ENCODE measurements at regions not wholly inside any gene's neighbourhood (a gene's known extent, or its start where the extent isn't known, plus 50 kb on each side); places are given as distances from the start of the nearest gene placed in this dataset.

DNA sequence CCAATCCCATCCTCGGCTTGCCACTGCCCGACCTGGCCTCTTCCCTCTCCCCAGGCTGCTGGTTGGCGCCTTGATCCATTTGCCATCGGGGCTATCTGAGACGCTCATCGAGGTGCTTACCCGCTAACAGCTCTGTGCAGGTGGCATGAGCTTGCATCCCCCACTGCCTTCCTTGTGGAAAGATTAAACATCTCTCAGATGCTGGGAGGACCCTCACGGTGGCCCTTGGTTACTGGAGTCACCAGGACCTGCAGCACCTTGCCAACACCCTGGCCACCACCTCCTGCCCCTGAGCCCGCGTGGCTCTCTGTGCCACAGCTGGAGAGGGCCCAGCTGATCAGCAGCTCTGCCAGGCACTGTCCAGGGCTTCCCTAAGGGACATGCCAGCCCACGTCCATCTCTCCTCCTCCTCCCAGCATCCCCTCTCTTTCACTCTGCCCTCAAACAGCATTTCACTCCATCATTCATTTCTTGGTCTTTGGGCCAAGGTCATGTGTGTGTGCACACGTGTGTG lies 249.6 kb downstream of the RBFOX3 start:
- FAIRE-seq (no peak), DNase-seq (ENCODE audit: low read depth, low spot score) (no peak)
- dilution Hi-C loops (cut with MboI; ENCODE audit: extremely low pct_ligation_motif_present, low sequenced_read_pairs) = no loop called here
- Histone ChIP-seq H3K4me2 (ENCODE audit: control insufficient read depth, extremely low read depth, insufficient read depth, low read depth, low read length) (no peak overlapping the region), H3K79me2 (ENCODE audit: control insufficient read depth, insufficient read depth, low read length) (no peaks in the 10 kb centered on the region), H4K20me1 (ENCODE audit: control insufficient read depth, extremely low read depth, insufficient read depth, low read length) (no peaks in the 10 kb centered on the region), H3K9me1 (ENCODE audit: control insufficient read depth, extremely low read depth, insufficient read depth, low read length) (no peaks in the 10 kb centered on the region), H3K27me3 (ENCODE audit: control insufficient read depth, extremely low read depth, insufficient read depth, low read length) (peaks cover 34% of the 10 kb centered on the region), H3K9me3 (ENCODE audit: control insufficient read depth, low read depth, low read length) (no peaks in the 10 kb centered on the region), H3K27ac (ENCODE audit: control insufficient read depth, insufficient read depth, low read length) (no peak overlapping the region), H3K9ac (ENCODE audit: control insufficient read depth, extremely low read depth, insufficient read depth, low read length) (no peak overlapping the region), H2AFZ (ENCODE audit: control insufficient read depth, low read length) (no peak overlapping the region), H3K4me3 (ENCODE audit: control insufficient read depth in 2 of 3, extremely low read depth in 1 of 3, insufficient read depth in 2 of 3, low read depth in 1 of 3, low read length in 3 of 3) (no peak overlapping the region), H3K36me3 (ENCODE audit: control insufficient read depth in 2 of 2, extremely low read depth in 1 of 2, insufficient read depth in 2 of 2, low read length in 2 of 2) (no peaks in the 10 kb centered on the region), H3K4me1 (ENCODE audit: control insufficient read depth, extremely low read depth, insufficient read depth, low read length) (no peaks in the 10 kb centered on the region)
- TF ChIP-seq, protein P1, sequence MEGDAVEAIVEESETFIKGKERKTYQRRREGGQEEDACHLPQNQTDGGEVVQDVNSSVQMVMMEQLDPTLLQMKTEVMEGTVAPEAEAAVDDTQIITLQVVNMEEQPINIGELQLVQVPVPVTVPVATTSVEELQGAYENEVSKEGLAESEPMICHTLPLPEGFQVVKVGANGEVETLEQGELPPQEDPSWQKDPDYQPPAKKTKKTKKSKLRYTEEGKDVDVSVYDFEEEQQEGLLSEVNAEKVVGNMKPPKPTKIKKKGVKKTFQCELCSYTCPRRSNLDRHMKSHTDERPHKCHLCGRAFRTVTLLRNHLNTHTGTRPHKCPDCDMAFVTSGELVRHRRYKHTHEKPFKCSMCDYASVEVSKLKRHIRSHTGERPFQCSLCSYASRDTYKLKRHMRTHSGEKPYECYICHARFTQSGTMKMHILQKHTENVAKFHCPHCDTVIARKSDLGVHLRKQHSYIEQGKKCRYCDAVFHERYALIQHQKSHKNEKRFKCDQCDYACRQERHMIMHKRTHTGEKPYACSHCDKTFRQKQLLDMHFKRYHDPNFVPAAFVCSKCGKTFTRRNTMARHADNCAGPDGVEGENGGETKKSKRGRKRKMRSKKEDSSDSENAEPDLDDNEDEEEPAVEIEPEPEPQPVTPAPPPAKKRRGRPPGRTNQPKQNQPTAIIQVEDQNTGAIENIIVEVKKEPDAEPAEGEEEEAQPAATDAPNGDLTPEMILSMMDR (optimal IDR thresholded peaks at IDR 0.05 in 1 of 3, IDR thresholded peaks at IDR 0.05 in 1 of 3, conservative IDR thresholded peaks at IDR 0.05 in 1 of 3; ENCODE audit: extremely low read depth in 1 of 3, insufficient read depth in 2 of 3, low read length in 3 of 3) = no peak
- TF ChIP-seq EZH2 (IDR thresholded peaks at IDR 0.05; ENCODE audit: low read length) = no peak

DNA sequence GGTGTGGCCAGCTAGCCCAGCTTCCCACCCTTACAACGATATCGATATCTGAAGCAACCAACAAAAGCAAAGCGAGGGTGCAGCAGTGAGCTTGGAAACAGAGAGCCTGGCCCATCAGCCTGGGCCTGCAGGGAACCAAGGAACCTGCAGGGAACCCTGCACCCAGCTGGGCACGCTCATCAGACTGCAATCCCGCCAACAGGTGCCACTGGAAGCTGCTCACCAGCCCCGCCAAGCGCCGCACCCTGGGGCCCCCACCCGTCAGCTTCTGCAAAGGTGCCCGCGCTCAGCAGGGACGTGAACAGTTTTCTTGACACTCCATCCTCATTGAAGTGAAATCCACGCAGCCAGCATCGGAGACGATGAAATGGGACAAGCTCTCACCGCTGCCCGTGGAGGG lies 250.7 kb downstream of the RBFOX3 start:
- FAIRE-seq = no peak
- Histone ChIP-seq H3K27ac (ENCODE audit: control insufficient read depth, insufficient read depth, low read length) (no peak overlapping the region), H4K20me1 (ENCODE audit: control insufficient read depth, extremely low read depth, insufficient read depth, low read length) (no peaks in the 10 kb centered on the region), H3K9me1 (ENCODE audit: control insufficient read depth, extremely low read depth, insufficient read depth, low read length) (no peaks in the 10 kb centered on the region), H3K79me2 (ENCODE audit: control insufficient read depth, insufficient read depth, low read length) (no peaks in the 10 kb centered on the region), H3K4me2 (ENCODE audit: control insufficient read depth, extremely low read depth, insufficient read depth, low read depth, low read length) (no peak overlapping the region), H3K9ac (ENCODE audit: control insufficient read depth, extremely low read depth, insufficient read depth, low read length) (no peak overlapping the region), H2AFZ (ENCODE audit: control insufficient read depth, low read length) (no peak overlapping the region), H3K4me3 (ENCODE audit: control insufficient read depth in 2 of 3, extremely low read depth in 1 of 3, insufficient read depth in 2 of 3, low read depth in 1 of 3, low read length in 3 of 3) (no peak overlapping the region), H3K4me1 (ENCODE audit: control insufficient read depth, extremely low read depth, insufficient read depth, low read length) (no peaks in the 10 kb centered on the region), H3K27me3 (ENCODE audit: control insufficient read depth, extremely low read depth, insufficient read depth, low read length) (peaks cover 35% of the 10 kb centered on the region), H3K36me3 (ENCODE audit: control insufficient read depth in 2 of 2, extremely low read depth in 1 of 2, insufficient read depth in 2 of 2, low read length in 2 of 2) (no peaks in the 10 kb centered on the region), H3K9me3 (ENCODE audit: control insufficient read depth, low read depth, low read length) (no peaks in the 10 kb centered on the region)
- TF ChIP-seq, protein P1 (optimal IDR thresholded peaks at IDR 0.05 in 1 of 3, IDR thresholded peaks at IDR 0.05 in 1 of 3, conservative IDR thresholded peaks at IDR 0.05 in 1 of 3; ENCODE audit: extremely low read depth in 1 of 3, insufficient read depth in 2 of 3, low read length in 3 of 3) = no peak
- DNase-seq (ENCODE audit: low read depth, low spot score) = no peak
- dilution Hi-C loops (cut with MboI; ENCODE audit: extremely low pct_ligation_motif_present, low sequenced_read_pairs) = no loop called here

Data from keratinocyte (primary cell).